ENCODE measurements at regions not wholly inside any gene's neighbourhood (a gene's known extent, or its start where the extent isn't known, plus 50 kb on each side); places are given as distances from the start of the nearest gene placed in this dataset.

GRCh38 chr5:2677689-2678088 is 73.8 kb downstream of the IRX2 start:
- no peak overlapping the region for H2AFZ ChIP-seq (ENCODE audit: low read length)
- no peak overlapping the region for H3K4me3 ChIP-seq (ENCODE audit: low read length)
- no peak overlapping the region for H3K9ac ChIP-seq (ENCODE audit: low read length)
- no peaks in the 10 kb centered on the region for H4K20me1 ChIP-seq (ENCODE audit: insufficient read depth, low read length)
- H3F3A ChIP-seq (ENCODE audit: insufficient read depth, low read length): no peaks in the 10 kb centered on the region
- no peak for TF ChIP-seq CTCF (IDR thresholded peaks at IDR 0.05; ENCODE audit: low read length)
- no peak for TF ChIP-seq EZH2phosphoT487 (IDR thresholded peaks at IDR 0.05; ENCODE audit: low read length)
- TF ChIP-seq EZH2 (optimal IDR thresholded peaks at IDR 0.05; ENCODE audit: low read depth, low read length): no peak
- no peaks in the 10 kb centered on the region for H3K27me3 ChIP-seq (replicated peaks; ENCODE audit: insufficient read depth, low read length)
- 0 out of 2 replicates have a peak, but pooled peaks cover 5% of the 10 kb centered on the region for H3K4me1 ChIP-seq (ENCODE audit: low read length)
- H3K9me3 ChIP-seq (replicated peaks; ENCODE audit: insufficient read depth, low read length): no peaks in the 10 kb centered on the region
- H3K4me2 ChIP-seq (ENCODE audit: low read depth, low read length): no peak overlapping the region
- no peaks in the 10 kb centered on the region for H3K9me2 ChIP-seq (replicated peaks; ENCODE audit: insufficient read depth, low read length)
- DNase-seq: no peak
- H3K79me2 ChIP-seq (ENCODE audit: low read length): no peaks in the 10 kb centered on the region
- H3K27ac ChIP-seq (ENCODE audit: low read length): no peak overlapping the region
- no peaks in the 10 kb centered on the region for H3K36me3 ChIP-seq (replicated peaks; ENCODE audit: insufficient read depth, low read length)

GRCh38 chr5:2675548-2675947 is 75.9 kb downstream of the IRX2 start:
- Histone ChIP-seq H3K79me2 (ENCODE audit: low read length) (no peaks in the 10 kb centered on the region), H3K9ac (ENCODE audit: low read length) (no peak overlapping the region), H3K4me3 (ENCODE audit: low read length) (no peak overlapping the region), H3K36me3 (replicated peaks; ENCODE audit: insufficient read depth, low read length) (no peaks in the 10 kb centered on the region), H3K4me2 (ENCODE audit: low read depth, low read length) (no peak overlapping the region), H3F3A (ENCODE audit: insufficient read depth, low read length) (no peaks in the 10 kb centered on the region), H2AFZ (ENCODE audit: low read length) (no peak overlapping the region), H3K9me2 (replicated peaks; ENCODE audit: insufficient read depth, low read length) (no peaks in the 10 kb centered on the region), H3K27ac (ENCODE audit: low read length) (no peak overlapping the region), H3K4me1 (ENCODE audit: low read length) (no peaks in the 10 kb centered on the region), H3K27me3 (replicated peaks; ENCODE audit: insufficient read depth, low read length) (no peaks in the 10 kb centered on the region), H4K20me1 (ENCODE audit: insufficient read depth, low read length) (no peaks in the 10 kb centered on the region), H3K9me3 (replicated peaks; ENCODE audit: insufficient read depth, low read length) (no peaks in the 10 kb centered on the region)
- TF ChIP-seq EZH2 (optimal IDR thresholded peaks at IDR 0.05; ENCODE audit: low read depth, low read length) (no peak), EZH2phosphoT487 (IDR thresholded peaks at IDR 0.05; ENCODE audit: low read length) (no peak), CTCF (IDR thresholded peaks at IDR 0.05; ENCODE audit: low read length) (no peak)
- no peak for DNase-seq

- no peaks in the 10 kb centered on the region for H3K4me1 ChIP-seq (ENCODE audit: low read length)
- no peak overlapping the region for H3K4me2 ChIP-seq (ENCODE audit: low read depth, low read length)
- no peaks in the 10 kb centered on the region for H3K9me2 ChIP-seq (replicated peaks; ENCODE audit: insufficient read depth, low read length)
- H4K20me1 ChIP-seq (ENCODE audit: insufficient read depth, low read length): no peaks in the 10 kb centered on the region
- no peaks in the 10 kb centered on the region for H3K79me2 ChIP-seq (ENCODE audit: low read length)
- H3K36me3 ChIP-seq (replicated peaks; ENCODE audit: insufficient read depth, low read length): no peaks in the 10 kb centered on the region
- no peaks in the 10 kb centered on the region for H3K9me3 ChIP-seq (replicated peaks; ENCODE audit: insufficient read depth, low read length)
- no peak for TF ChIP-seq CTCF (IDR thresholded peaks at IDR 0.05; ENCODE audit: low read length)
- no peak for TF ChIP-seq EZH2 (optimal IDR thresholded peaks at IDR 0.05; ENCODE audit: low read depth, low read length)
- no peak for TF ChIP-seq EZH2phosphoT487 (IDR thresholded peaks at IDR 0.05; ENCODE audit: low read length)
- H3K4me3 ChIP-seq (ENCODE audit: low read length): no peak overlapping the region
- no peaks in the 10 kb centered on the region for H3K27me3 ChIP-seq (replicated peaks; ENCODE audit: insufficient read depth, low read length)
- no peak overlapping the region for H2AFZ ChIP-seq (ENCODE audit: low read length)
- no peak overlapping the region for H3K9ac ChIP-seq (ENCODE audit: low read length)
- no peaks in the 10 kb centered on the region for H3F3A ChIP-seq (ENCODE audit: insufficient read depth, low read length)
- DNase-seq: no peak
- no peak overlapping the region for H3K27ac ChIP-seq (ENCODE audit: low read length)
These were observed 77.0 kb downstream of the IRX2 start for GRCh38 chr5:2674456-2674855.
